ENCODE measurements at regions not wholly inside any gene's neighbourhood (a gene's known extent, or its start where the extent isn't known, plus 50 kb on each side); places are given as distances from the start of the nearest gene placed in this dataset.

GRCh38 chr4:127124919-127125318 lies 507.8 kb upstream of the INTU start (continued):
- TF ChIP-seq, protein P1, sequence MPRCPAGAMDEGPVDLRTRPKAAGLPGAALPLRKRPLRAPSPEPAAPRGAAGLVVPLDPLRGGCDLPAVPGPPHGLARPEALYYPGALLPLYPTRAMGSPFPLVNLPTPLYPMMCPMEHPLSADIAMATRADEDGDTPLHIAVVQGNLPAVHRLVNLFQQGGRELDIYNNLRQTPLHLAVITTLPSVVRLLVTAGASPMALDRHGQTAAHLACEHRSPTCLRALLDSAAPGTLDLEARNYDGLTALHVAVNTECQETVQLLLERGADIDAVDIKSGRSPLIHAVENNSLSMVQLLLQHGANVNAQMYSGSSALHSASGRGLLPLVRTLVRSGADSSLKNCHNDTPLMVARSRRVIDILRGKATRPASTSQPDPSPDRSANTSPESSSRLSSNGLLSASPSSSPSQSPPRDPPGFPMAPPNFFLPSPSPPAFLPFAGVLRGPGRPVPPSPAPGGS (IDR thresholded peaks at IDR 0.05; ENCODE audit: borderline replicate concordance, insufficient read depth, low read depth, low read length, poor library complexity, severe bottlenecking), result no peak
- no peak for TF ChIP-seq MTA3 (IDR thresholded peaks at IDR 0.05; ENCODE audit: borderline replicate concordance, low read length)
- TF ChIP-seq, protein P2, sequence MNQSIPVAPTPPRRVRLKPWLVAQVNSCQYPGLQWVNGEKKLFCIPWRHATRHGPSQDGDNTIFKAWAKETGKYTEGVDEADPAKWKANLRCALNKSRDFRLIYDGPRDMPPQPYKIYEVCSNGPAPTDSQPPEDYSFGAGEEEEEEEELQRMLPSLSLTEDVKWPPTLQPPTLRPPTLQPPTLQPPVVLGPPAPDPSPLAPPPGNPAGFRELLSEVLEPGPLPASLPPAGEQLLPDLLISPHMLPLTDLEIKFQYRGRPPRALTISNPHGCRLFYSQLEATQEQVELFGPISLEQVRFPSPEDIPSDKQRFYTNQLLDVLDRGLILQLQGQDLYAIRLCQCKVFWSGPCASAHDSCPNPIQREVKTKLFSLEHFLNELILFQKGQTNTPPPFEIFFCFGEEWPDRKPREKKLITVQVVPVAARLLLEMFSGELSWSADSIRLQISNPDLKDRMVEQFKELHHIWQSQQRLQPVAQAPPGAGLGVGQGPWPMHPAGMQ (IDR thresholded peaks at IDR 0.05; ENCODE audit: borderline replicate concordance), result no peak

GRCh38 chr4:127126718-127127117 lies 506.0 kb upstream of the INTU start:
- intact Hi-C loops (cut with micrococcal nuclease; ENCODE audit: unreplicated experiment), result no loop called here
- H3K4me3 ChIP-seq, result no peak overlapping the region
- no peak overlapping the region for H2AFZ ChIP-seq (ENCODE audit: control insufficient read depth, low read depth, low read length)
- no peak overlapping the region for H3K4me2 ChIP-seq (ENCODE audit: control insufficient read depth, insufficient read depth)
- DNase-seq (ENCODE audit: low read depth, low spot score) (no peak), FAIRE-seq (no peak), ATAC-seq (no peak)
- no peak overlapping the region for H3K9ac ChIP-seq (ENCODE audit: control insufficient read depth, insufficient read depth, low read length)
- BruUV-seq (replicated peaks), result no TSS peak
- H4K20me1 ChIP-seq (ENCODE audit: control insufficient read depth, insufficient read depth), result no peaks in the 10 kb centered on the region
- no peaks in the 10 kb centered on the region for H3K4me1 ChIP-seq (ENCODE audit: control insufficient read depth, insufficient read depth, low read length)
- no peaks in the 10 kb centered on the region for H3K27me3 ChIP-seq (replicated peaks in 1 of 2; ENCODE audit: control insufficient read depth in 2 of 2, insufficient read depth in 2 of 2, low read length in 1 of 2)
- ChIA-PET POLR2A (no interaction called here), CTCF (no interaction called here), RAD21 (ENCODE audit: unreplicated experiment) (no interaction called here), SMC1A (ENCODE audit: uncharacterized antibody, unreplicated experiment) (no interaction called here)
- H3K36me3 ChIP-seq (ENCODE audit: control insufficient read depth in 2 of 2, insufficient read depth in 2 of 2, low read length in 1 of 2), result no peaks in the 10 kb centered on the region
- H3K79me2 ChIP-seq (ENCODE audit: control insufficient read depth, insufficient read depth, low read length), result no peaks in the 10 kb centered on the region
- whole genome bisulfite sequencing (ENCODE audit: insufficient coverage, insufficient replicate concordance, low lambda C conversion rate, missing lambda C conversion rate), result 0% methylated on average over 1 of the region's 1 CpG
- in situ Hi-C loops (cut with MboI), result no loop called here
- H3K9me3 ChIP-seq (replicated peaks; ENCODE audit: control insufficient read depth, insufficient read depth, low read length), result no peaks in the 10 kb centered on the region
- no peak overlapping the region for H3K27ac ChIP-seq (ENCODE audit: control insufficient read depth, insufficient read depth)
- TF ChIP-seq ATF7 (IDR thresholded peaks at IDR 0.05; ENCODE audit: low read depth), result no peak
- no peak for TF ChIP-seq RB1 (IDR thresholded peaks at IDR 0.05; ENCODE audit: borderline replicate concordance)
- TF ChIP-seq ASH2L (IDR thresholded peaks at IDR 0.05; ENCODE audit: borderline replicate concordance, low read depth), result no peak
- TF ChIP-seq, protein P3, sequence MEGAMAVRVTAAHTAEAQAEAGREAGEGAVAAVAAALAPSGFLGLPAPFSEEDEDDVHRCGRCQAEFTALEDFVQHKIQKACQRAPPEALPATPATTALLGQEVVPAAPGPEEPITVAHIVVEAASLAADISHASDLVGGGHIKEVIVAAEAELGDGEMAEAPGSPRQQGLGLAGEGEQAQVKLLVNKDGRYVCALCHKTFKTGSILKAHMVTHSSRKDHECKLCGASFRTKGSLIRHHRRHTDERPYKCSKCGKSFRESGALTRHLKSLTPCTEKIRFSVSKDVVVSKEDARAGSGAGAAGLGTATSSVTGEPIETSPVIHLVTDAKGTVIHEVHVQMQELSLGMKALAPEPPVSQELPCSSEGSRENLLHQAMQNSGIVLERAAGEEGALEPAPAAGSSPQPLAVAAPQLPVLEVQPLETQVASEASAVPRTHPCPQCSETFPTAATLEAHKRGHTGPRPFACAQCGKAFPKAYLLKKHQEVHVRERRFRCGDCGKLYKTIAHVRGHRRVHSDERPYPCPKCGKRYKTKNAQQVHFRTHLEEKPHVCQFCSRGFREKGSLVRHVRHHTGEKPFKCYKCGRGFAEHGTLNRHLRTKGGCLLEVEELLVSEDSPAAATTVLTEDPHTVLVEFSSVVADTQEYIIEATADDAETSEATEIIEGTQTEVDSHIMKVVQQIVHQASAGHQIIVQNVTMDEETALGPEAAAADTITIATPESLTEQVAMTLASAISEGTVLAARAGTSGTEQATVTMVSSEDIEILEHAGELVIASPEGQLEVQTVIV (IDR thresholded peaks at IDR 0.05; ENCODE audit: borderline replicate concordance, partially characterized antibody), result no peak
- TF ChIP-seq USF1 (IDR thresholded peaks at IDR 0.05; ENCODE audit: borderline replicate concordance, extremely low read length, insufficient read depth, low read depth, low read length), result no peak
- TF ChIP-seq NFXL1 (IDR thresholded peaks at IDR 0.05; ENCODE audit: borderline replicate concordance), result no peak
- TF ChIP-seq, protein P4, sequence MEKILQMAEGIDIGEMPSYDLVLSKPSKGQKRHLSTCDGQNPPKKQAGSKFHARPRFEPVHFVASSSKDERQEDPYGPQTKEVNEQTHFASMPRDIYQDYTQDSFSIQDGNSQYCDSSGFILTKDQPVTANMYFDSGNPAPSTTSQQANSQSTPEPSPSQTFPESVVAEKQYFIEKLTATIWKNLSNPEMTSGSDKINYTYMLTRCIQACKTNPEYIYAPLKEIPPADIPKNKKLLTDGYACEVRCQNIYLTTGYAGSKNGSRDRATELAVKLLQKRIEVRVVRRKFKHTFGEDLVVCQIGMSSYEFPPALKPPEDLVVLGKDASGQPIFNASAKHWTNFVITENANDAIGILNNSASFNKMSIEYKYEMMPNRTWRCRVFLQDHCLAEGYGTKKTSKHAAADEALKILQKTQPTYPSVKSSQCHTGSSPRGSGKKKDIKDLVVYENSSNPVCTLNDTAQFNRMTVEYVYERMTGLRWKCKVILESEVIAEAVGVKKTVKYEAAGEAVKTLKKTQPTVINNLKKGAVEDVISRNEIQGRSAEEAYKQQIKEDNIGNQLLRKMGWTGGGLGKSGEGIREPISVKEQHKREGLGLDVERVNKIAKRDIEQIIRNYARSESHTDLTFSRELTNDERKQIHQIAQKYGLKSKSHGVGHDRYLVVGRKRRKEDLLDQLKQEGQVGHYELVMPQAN (conservative IDR thresholded peaks at IDR 0.05), result no peak
- no peak for TF ChIP-seq IRF4 (IDR thresholded peaks at IDR 0.05; ENCODE audit: low read depth, low read length)
- TF ChIP-seq TCF3 (IDR thresholded peaks at IDR 0.05; ENCODE audit: borderline replicate concordance, insufficient read depth, low read depth, low read length), result no peak
- TF ChIP-seq, protein P5, sequence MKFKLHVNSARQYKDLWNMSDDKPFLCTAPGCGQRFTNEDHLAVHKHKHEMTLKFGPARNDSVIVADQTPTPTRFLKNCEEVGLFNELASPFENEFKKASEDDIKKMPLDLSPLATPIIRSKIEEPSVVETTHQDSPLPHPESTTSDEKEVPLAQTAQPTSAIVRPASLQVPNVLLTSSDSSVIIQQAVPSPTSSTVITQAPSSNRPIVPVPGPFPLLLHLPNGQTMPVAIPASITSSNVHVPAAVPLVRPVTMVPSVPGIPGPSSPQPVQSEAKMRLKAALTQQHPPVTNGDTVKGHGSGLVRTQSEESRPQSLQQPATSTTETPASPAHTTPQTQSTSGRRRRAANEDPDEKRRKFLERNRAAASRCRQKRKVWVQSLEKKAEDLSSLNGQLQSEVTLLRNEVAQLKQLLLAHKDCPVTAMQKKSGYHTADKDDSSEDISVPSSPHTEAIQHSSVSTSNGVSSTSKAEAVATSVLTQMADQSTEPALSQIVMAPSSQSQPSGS (IDR thresholded peaks at IDR 0.05; ENCODE audit: low read length), result no peak
